ENCODE measurements at regions not wholly inside any gene's neighbourhood (a gene's known extent, or its start where the extent isn't known, plus 50 kb on each side); places are given as distances from the start of the nearest gene placed in this dataset.

- peaks cover 8% of the 10 kb centered on the region for H3K27me3 Mint-ChIP-seq
- Histone ChIP-seq H3K9me3 (ENCODE audit: control insufficient read depth in 2 of 2, low read length in 2 of 2) (no peaks in the 10 kb centered on the region), H3K36me3 (ENCODE audit: control insufficient read depth, insufficient read depth, low read length) (no peaks in the 10 kb centered on the region), H3K4me3 (ENCODE audit: low read depth, low read length) (no peak overlapping the region), H3K27ac (ENCODE audit: insufficient read depth, low read length, poor library complexity, severe bottlenecking) (no peak overlapping the region), H3K27me3 (ENCODE audit: control insufficient read depth, insufficient read depth, low read length) (peaks cover 5% of the 10 kb centered on the region), H3K4me1 (ENCODE audit: control insufficient read depth, insufficient read depth, low read length, poor library complexity, severe bottlenecking) (no peaks in the 10 kb centered on the region)
- ATAC-seq (ENCODE audit: low read depth in 2 of 2) (no peak), DNase-seq (no peak)
- no peak overlapping the region for H3K4me3 Mint-ChIP-seq
- no peak overlapping the region for H3K27ac Mint-ChIP-seq
- H3K9me3 Mint-ChIP-seq, result peaks cover 0 to 1% (median 0%) of the 10 kb centered on the region in 7 donors
- no peaks in the 10 kb centered on the region for H3K36me3 Mint-ChIP-seq
- no peaks in the 10 kb centered on the region for H3K4me1 Mint-ChIP-seq
These were observed 53.1 kb upstream of the VSX1 start for GRCh38 chr20:25135031-25135430.

DNA sequence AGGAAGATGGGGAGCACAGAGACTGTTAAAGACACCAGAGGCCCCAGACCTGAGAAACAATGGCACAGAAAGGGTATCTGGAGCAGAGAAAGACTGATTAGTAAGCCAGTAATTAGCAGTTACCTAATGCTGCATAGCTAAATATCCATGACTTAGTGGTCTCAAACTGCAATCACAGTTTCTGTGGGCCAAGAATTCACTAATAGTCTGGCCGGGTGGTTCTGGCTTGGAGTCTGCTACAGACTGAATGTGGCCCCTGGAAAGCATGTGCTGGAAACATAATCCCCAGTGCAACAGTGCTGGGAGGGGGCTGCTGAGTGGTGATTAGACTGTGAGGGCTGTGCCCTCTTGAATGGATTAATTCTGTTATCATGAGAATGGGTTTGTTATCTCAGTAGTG lies 54.1 kb upstream of the VSX1 start:
- H3K36me3 Mint-ChIP-seq, result no peaks in the 10 kb centered on the region
- Histone ChIP-seq H3K36me3 (ENCODE audit: control insufficient read depth, insufficient read depth, low read length) (no peaks in the 10 kb centered on the region), H3K4me1 (ENCODE audit: control insufficient read depth, insufficient read depth, low read length, poor library complexity, severe bottlenecking) (no peaks in the 10 kb centered on the region), H3K27me3 (ENCODE audit: control insufficient read depth, insufficient read depth, low read length) (peaks cover 5% of the 10 kb centered on the region), H3K27ac (ENCODE audit: insufficient read depth, low read length, poor library complexity, severe bottlenecking) (no peak overlapping the region), H3K9me3 (ENCODE audit: control insufficient read depth in 2 of 2, low read length in 2 of 2) (no peaks in the 10 kb centered on the region), H3K4me3 (ENCODE audit: low read depth, low read length) (no peak overlapping the region)
- DNase-seq (no peak), ATAC-seq (ENCODE audit: low read depth in 2 of 2) (no peak)
- H3K9me3 Mint-ChIP-seq, result peaks cover 0 to 1% (median 0%) of the 10 kb centered on the region in 7 donors
- peak overlapping the region in 1 of 3 donors; percentile 12 for H3K27ac Mint-ChIP-seq
- no peaks in the 10 kb centered on the region for H3K4me1 Mint-ChIP-seq
- peaks cover 8% of the 10 kb centered on the region for H3K27me3 Mint-ChIP-seq
- H3K4me3 Mint-ChIP-seq, result no peak overlapping the region

GRCh38 chr20:25136643-25137559 lies 55.0 kb upstream of the VSX1 start:
- Histone ChIP-seq H3K9me3 (ENCODE audit: control insufficient read depth in 2 of 2, low read length in 2 of 2) (no peaks in the 10 kb centered on the region), H3K27me3 (ENCODE audit: control insufficient read depth, insufficient read depth, low read length) (peaks cover 5% of the 10 kb centered on the region), H3K36me3 (ENCODE audit: control insufficient read depth, insufficient read depth, low read length) (no peaks in the 10 kb centered on the region), H3K27ac (ENCODE audit: insufficient read depth, low read length, poor library complexity, severe bottlenecking) (no peak overlapping the region), H3K4me3 (ENCODE audit: low read depth, low read length) (no peak overlapping the region), H3K4me1 (ENCODE audit: control insufficient read depth, insufficient read depth, low read length, poor library complexity, severe bottlenecking) (no peaks in the 10 kb centered on the region)
- ATAC-seq (ENCODE audit: low read depth in 2 of 2), result no peak
- Mint-ChIP-seq H3K36me3 (no peaks in the 10 kb centered on the region), H3K27ac (peak overlapping the region in 2 of 3 donors; percentile 12 to 65), H3K4me3 (no peak overlapping the region), H3K4me1 (no peaks in the 10 kb centered on the region), H3K9me3 (peaks cover 0 to 1% (median 0%) of the 10 kb centered on the region in 7 donors), H3K27me3 (peaks cover 8% of the 10 kb centered on the region)
- DNase-seq, result no peak

GRCh38 chr20:25139029-25139705 lies 56.3 kb upstream of the ENTPD6 start:
- no peak for ATAC-seq (ENCODE audit: low read depth in 2 of 2)
- no peak for DNase-seq

GRCh38 chr20:25140968-25141367 lies 54.5 kb upstream of the ENTPD6 start:
- Mint-ChIP-seq H3K4me1 (peaks cover 0 to 2% (median 0%) of the 10 kb centered on the region in 4 donors), H3K36me3 (no peaks in the 10 kb centered on the region), H3K4me3 (no peak overlapping the region), H3K27ac (no peak overlapping the region), H3K9me3 (no peaks in the 10 kb centered on the region), H3K27me3 (peaks cover 4% of the 10 kb centered on the region)
- Histone ChIP-seq H3K36me3 (ENCODE audit: control insufficient read depth, insufficient read depth, low read length) (no peaks in the 10 kb centered on the region), H3K27ac (ENCODE audit: insufficient read depth, low read length, poor library complexity, severe bottlenecking) (no peak overlapping the region), H3K4me3 (ENCODE audit: low read depth, low read length) (no peak overlapping the region), H3K9me3 (ENCODE audit: control insufficient read depth in 2 of 2, low read length in 2 of 2) (no peaks in the 10 kb centered on the region), H3K27me3 (ENCODE audit: control insufficient read depth, insufficient read depth, low read length) (peaks cover 2% of the 10 kb centered on the region), H3K4me1 (ENCODE audit: control insufficient read depth, insufficient read depth, low read length, poor library complexity, severe bottlenecking) (no peaks in the 10 kb centered on the region)
- ATAC-seq (ENCODE audit: low read depth in 2 of 2) (no peak), DNase-seq (no peak)

More at GRCh38 chr20:25139029-25139705, 56.3 kb upstream of the ENTPD6 start:
- no peaks in the 10 kb centered on the region for H3K9me3 ChIP-seq (ENCODE audit: control insufficient read depth in 2 of 2, low read length in 2 of 2)
- no peak overlapping the region for H3K27ac Mint-ChIP-seq
- H3K4me1 Mint-ChIP-seq, result no peaks in the 10 kb centered on the region
- no peaks in the 10 kb centered on the region for H3K36me3 Mint-ChIP-seq
- no peaks in the 10 kb centered on the region for H3K4me1 ChIP-seq (ENCODE audit: control insufficient read depth, insufficient read depth, low read length, poor library complexity, severe bottlenecking)
- peaks cover 0 to under 1% (median 0%) of the 10 kb centered on the region in 7 donors for H3K9me3 Mint-ChIP-seq
- no peaks in the 10 kb centered on the region for H3K36me3 ChIP-seq (ENCODE audit: control insufficient read depth, insufficient read depth, low read length)
- H3K4me3 ChIP-seq (ENCODE audit: low read depth, low read length), result no peak overlapping the region
- H3K27me3 Mint-ChIP-seq, result peaks cover 7% of the 10 kb centered on the region
- no peak overlapping the region for H3K4me3 Mint-ChIP-seq
- no peak overlapping the region for H3K27ac ChIP-seq (ENCODE audit: insufficient read depth, low read length, poor library complexity, severe bottlenecking)
- no peaks in the 10 kb centered on the region for H3K27me3 ChIP-seq (ENCODE audit: control insufficient read depth, insufficient read depth, low read length)

DNA sequence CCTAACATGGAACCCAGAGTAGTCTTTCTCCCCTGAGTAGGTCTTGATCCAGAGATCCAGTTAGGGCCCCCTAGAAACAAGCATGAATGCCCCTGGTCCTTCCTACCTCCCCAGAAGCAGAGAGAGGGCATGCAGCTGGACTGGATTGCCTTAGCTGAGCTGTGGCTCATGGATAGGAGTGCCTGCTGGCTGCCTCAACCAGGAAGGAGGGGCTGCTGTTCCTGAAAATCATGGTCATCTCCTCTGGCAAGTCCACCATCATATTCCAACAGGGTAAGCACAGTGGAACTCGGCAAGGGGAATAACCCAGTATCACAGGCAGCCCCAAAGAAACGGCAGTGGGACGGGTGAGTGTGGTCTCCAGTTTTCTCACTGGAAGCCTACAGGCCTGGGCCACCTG lies 53.1 kb upstream of the ENTPD6 start:
- peaks cover 2% of the 10 kb centered on the region for H3K27me3 ChIP-seq (ENCODE audit: control insufficient read depth, insufficient read depth, low read length)
- H3K4me3 ChIP-seq (ENCODE audit: low read depth, low read length), result no peak overlapping the region
- H3K36me3 ChIP-seq (ENCODE audit: control insufficient read depth, insufficient read depth, low read length), result no peaks in the 10 kb centered on the region
- H3K4me1 Mint-ChIP-seq, result peaks cover 0 to 2% (median 0%) of the 10 kb centered on the region in 4 donors
- no peaks in the 10 kb centered on the region for H3K4me1 ChIP-seq (ENCODE audit: control insufficient read depth, insufficient read depth, low read length, poor library complexity, severe bottlenecking)
- no peak overlapping the region for H3K27ac Mint-ChIP-seq
- no peak overlapping the region for H3K4me3 Mint-ChIP-seq
- no peaks in the 10 kb centered on the region for H3K9me3 Mint-ChIP-seq
- no peak overlapping the region for H3K27ac ChIP-seq (ENCODE audit: insufficient read depth, low read length, poor library complexity, severe bottlenecking)
- no peaks in the 10 kb centered on the region for H3K9me3 ChIP-seq (ENCODE audit: control insufficient read depth in 2 of 2, low read length in 2 of 2)
- ATAC-seq (ENCODE audit: low read depth in 2 of 2) (no peak), DNase-seq (no peak)
- H3K36me3 Mint-ChIP-seq, result no peaks in the 10 kb centered on the region
- peaks cover 4% of the 10 kb centered on the region for H3K27me3 Mint-ChIP-seq

DNA sequence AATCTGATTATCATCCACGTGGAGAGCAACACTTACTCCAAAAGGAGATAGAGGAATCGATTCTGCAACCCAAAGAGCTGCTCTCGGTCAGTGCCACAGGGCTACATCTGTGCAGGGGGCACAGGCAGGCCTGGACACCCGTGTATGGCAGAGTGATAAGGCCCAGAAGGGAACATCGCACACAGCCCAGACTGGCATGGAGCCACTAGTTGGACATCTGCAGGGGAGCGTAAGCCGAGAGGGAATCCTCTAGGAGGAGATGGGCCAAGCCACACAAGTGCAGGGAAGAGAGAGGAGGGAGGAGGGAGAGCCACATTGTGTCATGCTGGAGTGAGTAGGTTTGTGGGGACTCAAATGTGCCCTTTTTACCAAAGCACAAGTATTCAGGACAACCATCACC lies 50.4 kb upstream of the ENTPD6 start:
- Histone ChIP-seq H3K4me3 (ENCODE audit: low read depth, low read length) (no peak overlapping the region), H3K36me3 (ENCODE audit: control insufficient read depth, insufficient read depth, low read length) (no peaks in the 10 kb centered on the region), H3K4me1 (ENCODE audit: control insufficient read depth, insufficient read depth, low read length, poor library complexity, severe bottlenecking) (peaks cover 12% of the 10 kb centered on the region), H3K9me3 (ENCODE audit: control insufficient read depth in 2 of 2, low read length in 2 of 2) (no peaks in the 10 kb centered on the region), H3K27me3 (ENCODE audit: control insufficient read depth, insufficient read depth, low read length) (peaks cover 2% of the 10 kb centered on the region), H3K27ac (ENCODE audit: insufficient read depth, low read length, poor library complexity, severe bottlenecking) (no peak overlapping the region)
- ATAC-seq (ENCODE audit: low read depth in 2 of 2), result no peak
- Mint-ChIP-seq H3K27me3 (peaks cover 12% of the 10 kb centered on the region), H3K4me1 (peaks cover 0 to 7% (median 3%) of the 10 kb centered on the region in 4 donors), H3K9me3 (no peaks in the 10 kb centered on the region), H3K27ac (peak overlapping the region in 1 of 3 donors; percentile 66), H3K36me3 (no peaks in the 10 kb centered on the region), H3K4me3 (peak overlapping the region in 1 of 4 donors; percentile 29)
- no peak for DNase-seq

Data from CD4-positive, CD25-positive, alpha-beta regulatory T cell (primary cell).